ENCODE measurements at regions not wholly inside any gene's neighbourhood (a gene's known extent, or its start where the extent isn't known, plus 50 kb on each side); places are given as distances from the start of the nearest gene placed in this dataset.

GRCh38 chr3:115226844-115227445 is 79.9 kb upstream of the ZBTB20 start:
- no peaks in the 10 kb centered on the region for H3K79me2 ChIP-seq (ENCODE audit: insufficient read depth, low read depth)
- H3K4me3 ChIP-seq (IDR thresholded peaks at IDR 0.05; ENCODE audit: insufficient read depth, low read depth, low read length) = no peak overlapping the region
- no peak for TF ChIP-seq CTCF (conservative IDR thresholded peaks at IDR 0.05; ENCODE audit: low read depth, low read length)
- H2AFZ ChIP-seq (ENCODE audit: low read depth) = no peak overlapping the region
- no peak overlapping the region for H3K4me2 ChIP-seq
- H3K4me1 ChIP-seq (ENCODE audit: low read depth, poor library complexity, severe bottlenecking) = no peaks in the 10 kb centered on the region
- no peak overlapping the region for H3K27ac ChIP-seq
- no peaks in the 10 kb centered on the region for H4K20me1 ChIP-seq (ENCODE audit: insufficient read depth)
- no peaks in the 10 kb centered on the region for H3K36me3 ChIP-seq (ENCODE audit: insufficient read depth)
- no peaks in the 10 kb centered on the region for H3K27me3 ChIP-seq (ENCODE audit: insufficient read depth, low read depth)
- no peak overlapping the region for H3K9ac ChIP-seq

- Histone ChIP-seq H3K79me2 (ENCODE audit: insufficient read depth, low read depth) (no peaks in the 10 kb centered on the region), H3K9ac (no peak overlapping the region), H3K27ac (no peak overlapping the region), H2AFZ (ENCODE audit: low read depth) (no peak overlapping the region), H3K27me3 (ENCODE audit: insufficient read depth, low read depth) (no peaks in the 10 kb centered on the region), H3K36me3 (ENCODE audit: insufficient read depth) (no peaks in the 10 kb centered on the region), H3K4me3 (IDR thresholded peaks at IDR 0.05; ENCODE audit: insufficient read depth, low read depth, low read length) (no peak overlapping the region), H3K4me1 (ENCODE audit: low read depth, poor library complexity, severe bottlenecking) (no peaks in the 10 kb centered on the region), H4K20me1 (ENCODE audit: insufficient read depth) (no peaks in the 10 kb centered on the region), H3K4me2 (no peak overlapping the region)
- no peak for TF ChIP-seq CTCF (conservative IDR thresholded peaks at IDR 0.05; ENCODE audit: low read depth, low read length)
Observed at GRCh38 chr3:115227461-115227860, 80.4 kb upstream of the ZBTB20 start.

GRCh38 chr3:115228266-115228665 is 81.2 kb upstream of the ZBTB20 start:
- H2AFZ ChIP-seq (ENCODE audit: low read depth) = no peak overlapping the region

GRCh38 chr3:115232167-115232566 is 85.1 kb upstream of the ZBTB20 start:
- Histone ChIP-seq H3K36me3 (ENCODE audit: insufficient read depth) (no peaks in the 10 kb centered on the region), H3K27ac (no peak overlapping the region), H3K4me1 (ENCODE audit: low read depth, poor library complexity, severe bottlenecking) (no peaks in the 10 kb centered on the region), H3K79me2 (ENCODE audit: insufficient read depth, low read depth) (no peaks in the 10 kb centered on the region), H3K4me3 (IDR thresholded peaks at IDR 0.05; ENCODE audit: insufficient read depth, low read depth, low read length) (no peak overlapping the region), H3K9ac (no peak overlapping the region), H2AFZ (ENCODE audit: low read depth) (no peak overlapping the region), H3K27me3 (ENCODE audit: insufficient read depth, low read depth) (no peaks in the 10 kb centered on the region), H4K20me1 (ENCODE audit: insufficient read depth) (no peaks in the 10 kb centered on the region), H3K4me2 (no peak overlapping the region)
- TF ChIP-seq CTCF (conservative IDR thresholded peaks at IDR 0.05; ENCODE audit: low read depth, low read length) = no peak

More at GRCh38 chr3:115228266-115228665, 81.2 kb upstream of the ZBTB20 start:
- Histone ChIP-seq H3K36me3 (ENCODE audit: insufficient read depth) (no peaks in the 10 kb centered on the region), H3K79me2 (ENCODE audit: insufficient read depth, low read depth) (no peaks in the 10 kb centered on the region), H3K27ac (no peak overlapping the region), H3K9ac (no peak overlapping the region), H3K4me2 (no peak overlapping the region), H4K20me1 (ENCODE audit: insufficient read depth) (no peaks in the 10 kb centered on the region), H3K27me3 (ENCODE audit: insufficient read depth, low read depth) (no peaks in the 10 kb centered on the region), H3K4me1 (ENCODE audit: low read depth, poor library complexity, severe bottlenecking) (no peaks in the 10 kb centered on the region), H3K4me3 (IDR thresholded peaks at IDR 0.05; ENCODE audit: insufficient read depth, low read depth, low read length) (no peak overlapping the region)
- TF ChIP-seq CTCF (conservative IDR thresholded peaks at IDR 0.05; ENCODE audit: low read depth, low read length) = no peak
